ENCODE measurements at regions not wholly inside any gene's neighbourhood (a gene's known extent, or its start where the extent isn't known, plus 50 kb on each side); places are given as distances from the start of the nearest gene placed in this dataset.
"Not testable (repeated sequence)": the region's sequence is repeated elsewhere in the genome, so short reads cannot be mapped to it uniquely, and the experiment has no call there.

DNA sequence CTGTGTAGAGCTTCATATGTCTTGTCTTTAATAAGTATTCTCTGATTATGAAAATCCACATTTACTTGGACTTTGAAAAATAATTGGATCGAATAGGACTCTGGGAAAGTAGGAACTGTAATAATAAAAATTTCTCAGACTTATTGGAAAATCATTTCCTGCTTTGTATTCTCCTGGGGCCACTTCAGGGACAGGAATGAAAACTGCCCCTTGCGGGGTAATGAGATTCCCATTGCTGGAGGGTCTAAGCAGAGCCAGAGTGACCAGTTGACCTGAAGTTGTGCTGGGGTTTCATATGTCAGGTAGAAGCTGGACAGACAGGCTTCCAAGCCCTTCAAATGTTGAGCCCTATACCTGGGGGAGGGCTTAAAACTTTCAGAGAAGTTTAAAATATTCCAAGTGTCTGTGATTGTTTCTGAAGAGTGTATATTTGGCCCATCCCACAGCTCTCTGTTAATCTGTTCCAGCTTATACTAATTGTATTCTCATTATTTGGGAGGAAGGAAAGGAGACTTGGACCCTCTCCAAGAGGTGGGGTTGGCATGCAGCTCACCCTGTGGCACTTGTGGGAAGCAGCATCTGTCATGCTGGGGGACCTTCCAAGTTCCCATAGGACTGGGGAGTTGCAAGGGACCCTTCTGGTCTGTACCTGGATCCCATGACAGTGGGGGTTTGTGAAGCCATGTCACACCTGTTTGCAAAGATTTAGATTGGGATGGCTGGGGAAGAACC, 268.7 kb upstream of the ATP5MC3 start:
- H3K4me3 ChIP-seq, result no peak overlapping the region
- no peak overlapping the region for H3K27ac ChIP-seq

DNA sequence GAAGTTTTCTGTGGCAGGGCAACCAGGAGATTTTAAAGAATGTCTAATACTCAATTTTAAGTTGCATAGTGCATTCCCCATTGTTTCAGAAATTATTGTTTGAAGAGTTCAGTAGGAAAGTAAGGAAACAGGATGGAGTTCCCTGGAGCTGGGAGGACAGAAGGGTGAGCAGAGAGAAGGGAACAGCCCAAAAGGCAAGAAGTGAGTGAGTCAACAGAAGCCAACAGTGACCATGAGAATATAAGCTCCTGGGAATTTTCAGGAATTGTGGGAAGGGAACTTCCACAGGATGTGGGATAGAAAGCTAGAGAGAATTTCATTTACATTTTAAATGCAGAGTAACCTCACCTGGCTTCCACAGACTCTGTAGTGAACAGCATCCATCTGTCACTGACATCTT, 268.1 kb upstream of the ATP5MC3 start:
- H3K27ac ChIP-seq, result no peak overlapping the region
- H3K4me3 ChIP-seq, result no peak overlapping the region

DNA sequence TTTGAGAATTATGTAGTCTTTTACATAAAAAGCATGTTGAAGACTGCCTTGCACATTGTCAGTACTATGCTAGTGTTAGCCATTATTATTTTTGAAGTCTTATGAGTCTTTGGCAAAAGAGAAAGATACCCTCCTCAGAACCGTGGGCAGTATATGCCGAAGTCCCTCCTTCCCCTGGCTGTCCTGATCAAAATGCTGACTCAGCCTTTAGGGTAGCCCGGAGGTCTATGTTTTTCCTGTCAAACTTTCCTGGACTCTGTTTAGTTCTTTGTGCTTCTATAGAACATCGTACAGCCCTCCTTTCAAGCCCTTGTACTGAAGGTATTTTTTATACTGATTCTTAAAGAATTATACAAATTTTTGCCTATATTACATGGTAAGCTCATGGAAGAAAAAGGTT, 264.7 kb upstream of the ATP5MC3 start:
- Histone ChIP-seq H3K4me3 (no peak overlapping the region), H3K27ac (no peak overlapping the region)

DNA sequence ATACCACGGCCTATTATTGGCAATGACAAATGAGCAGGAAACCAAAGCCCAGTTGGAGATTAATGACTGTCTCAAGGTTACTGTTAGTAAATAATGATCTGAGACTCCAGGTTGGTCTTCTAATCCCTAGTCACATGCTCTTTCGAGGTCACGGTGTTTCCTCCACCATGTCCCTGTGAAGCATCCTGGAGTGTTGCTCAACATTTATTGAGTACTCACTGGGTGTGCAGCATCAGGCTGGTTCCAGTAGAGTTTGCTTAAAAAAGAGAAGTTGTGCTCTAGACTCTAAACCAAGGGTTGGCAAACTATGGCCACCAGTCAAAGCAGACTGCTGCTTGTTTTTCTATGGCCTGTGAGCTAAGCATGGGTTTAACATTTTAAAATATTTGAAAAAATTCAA, 263.8 kb upstream of the ATP5MC3 start:
- H3K4me3 ChIP-seq, result no peak overlapping the region
- H3K27ac ChIP-seq, result no peak overlapping the region

DNA sequence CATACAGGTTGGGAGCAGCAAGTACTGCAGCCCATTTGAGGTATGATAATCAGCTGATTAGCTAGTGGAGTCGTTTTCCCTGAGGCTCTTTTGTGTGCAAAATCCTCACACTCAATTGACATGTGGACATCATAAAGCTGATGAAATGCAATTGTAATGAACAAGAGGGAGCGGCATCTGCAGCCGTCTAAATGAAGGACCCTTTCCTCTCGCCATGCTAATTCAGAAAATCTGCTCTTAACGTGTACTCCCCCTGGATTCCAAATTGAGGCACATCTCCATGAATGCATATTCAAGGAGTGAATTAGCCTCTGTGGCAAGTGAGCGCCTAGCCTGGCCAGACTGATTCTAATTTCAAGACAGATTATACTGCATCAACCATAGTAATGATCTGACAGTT, 260.9 kb upstream of the ATP5MC3 start:
- no peak overlapping the region for H3K27ac ChIP-seq

DNA sequence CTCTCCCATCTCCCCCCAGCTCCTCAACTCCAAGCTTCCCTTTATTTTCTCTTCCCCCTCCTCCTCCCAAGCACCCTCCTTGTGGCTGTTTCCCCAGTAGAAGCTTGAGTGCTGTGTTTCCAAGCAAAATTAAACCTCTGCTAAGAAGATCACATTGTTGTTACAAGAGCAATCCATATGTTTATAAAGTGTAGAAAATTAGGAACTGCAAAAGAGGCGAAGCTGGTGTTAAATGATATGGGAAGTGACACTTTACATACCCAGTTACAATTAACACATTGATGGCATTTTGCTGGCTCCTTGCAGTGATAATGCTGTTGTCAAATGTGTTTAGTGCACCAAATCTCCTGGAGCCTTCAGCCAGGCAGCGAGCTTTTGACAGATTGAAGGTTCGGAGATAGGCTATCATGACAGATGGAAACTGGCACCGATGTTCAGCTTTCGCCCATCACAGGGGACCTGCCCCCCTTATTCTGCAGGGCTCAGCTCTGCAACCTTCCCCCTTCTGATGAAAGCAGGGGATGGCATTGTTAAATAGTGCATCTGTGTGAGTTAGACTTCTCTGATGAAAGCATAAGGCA, 259.8 kb upstream of the ATP5MC3 start:
- H3K4me3 ChIP-seq, result no peak overlapping the region
- no peak overlapping the region for H3K27ac ChIP-seq

More for the DNA sequence above, 260.9 kb upstream of the ATP5MC3 start:
- H3K4me3 ChIP-seq, result no peak overlapping the region

DNA sequence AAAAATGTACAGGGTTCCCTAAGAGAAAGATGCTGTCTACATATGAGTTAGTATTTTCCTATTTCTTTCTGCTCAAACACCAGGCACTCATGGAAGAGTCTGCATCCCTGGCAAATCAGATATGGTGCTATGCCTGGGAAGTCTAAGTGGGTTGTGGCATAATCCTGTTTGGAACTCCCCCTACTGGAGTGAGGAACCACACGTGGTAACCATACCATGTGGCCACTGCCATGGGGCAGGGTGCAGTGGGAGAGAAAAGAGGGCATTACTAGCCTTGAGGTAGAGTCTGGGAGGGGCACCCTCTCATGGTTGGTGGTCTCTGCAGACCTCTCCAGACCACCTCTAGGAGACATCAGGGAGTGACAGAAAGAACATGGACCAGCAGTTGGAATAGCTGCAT, 257.9 kb upstream of the ATP5MC3 start:
- no peak overlapping the region for H3K4me3 ChIP-seq
- no peak overlapping the region for H3K27ac ChIP-seq

DNA sequence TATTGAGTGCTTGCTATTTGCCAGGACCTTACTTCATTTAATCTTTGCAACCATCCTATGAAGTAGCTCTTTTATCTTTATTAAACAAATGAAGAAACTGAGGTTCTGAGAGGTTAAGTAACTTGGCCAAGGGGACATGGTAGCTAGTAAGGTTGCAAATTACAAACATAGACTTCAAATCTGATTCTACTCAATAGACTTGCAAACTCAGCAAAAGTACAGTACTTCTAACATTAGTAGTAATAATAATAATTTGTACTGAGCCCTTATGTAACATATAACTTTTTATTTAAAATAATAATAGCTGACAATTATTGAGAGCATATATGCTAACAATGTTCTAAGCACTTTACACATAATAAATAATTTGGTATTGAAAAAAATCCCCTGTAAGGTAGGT, 255.7 kb upstream of the ATP5MC3 start:
- Histone ChIP-seq H3K27ac (no peak overlapping the region), H3K4me3 (no peak overlapping the region)

DNA sequence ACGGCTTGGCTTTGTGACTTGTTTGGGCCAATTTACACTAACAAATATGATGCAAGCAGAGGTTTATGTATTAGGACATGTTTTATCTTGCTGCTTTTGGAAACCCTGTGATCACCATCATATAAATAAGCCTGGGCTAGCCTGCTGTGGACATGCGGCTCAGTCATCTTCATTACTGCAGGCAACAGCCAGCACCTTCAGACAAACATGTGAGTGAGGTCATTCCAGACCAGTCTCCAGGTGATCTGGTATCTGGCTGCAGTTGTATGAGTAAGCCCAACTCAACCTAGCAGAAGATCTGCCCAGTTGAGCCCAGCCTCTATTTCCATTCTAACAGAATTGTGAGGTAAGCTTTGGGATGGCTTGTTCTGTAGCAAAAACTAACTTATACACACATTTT, 254.6 kb upstream of the ATP5MC3 start:
- H3K27ac ChIP-seq, result no peak overlapping the region
- no peak overlapping the region for H3K4me3 ChIP-seq

DNA sequence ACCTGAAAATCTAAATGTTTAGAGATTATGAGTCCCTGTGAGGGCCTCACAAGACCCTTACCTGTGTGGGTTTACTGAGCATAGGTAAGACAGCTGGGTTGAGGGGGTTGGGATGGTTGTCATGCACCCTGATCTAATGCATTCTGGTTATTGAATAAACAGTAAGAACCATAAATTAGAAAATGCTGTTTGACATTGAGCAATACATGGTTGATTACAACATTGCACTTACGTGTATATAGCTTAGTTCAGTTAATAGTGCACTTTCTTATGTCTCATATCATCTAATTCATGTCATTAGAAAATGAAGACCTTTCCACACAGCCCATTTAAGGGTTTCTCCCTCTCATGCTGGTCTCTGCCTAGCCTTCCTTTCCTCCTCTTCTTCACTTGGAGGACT, 253.5 kb upstream of the ATP5MC3 start:
- no peak overlapping the region for H3K4me3 ChIP-seq
- no peak overlapping the region for H3K27ac ChIP-seq

DNA sequence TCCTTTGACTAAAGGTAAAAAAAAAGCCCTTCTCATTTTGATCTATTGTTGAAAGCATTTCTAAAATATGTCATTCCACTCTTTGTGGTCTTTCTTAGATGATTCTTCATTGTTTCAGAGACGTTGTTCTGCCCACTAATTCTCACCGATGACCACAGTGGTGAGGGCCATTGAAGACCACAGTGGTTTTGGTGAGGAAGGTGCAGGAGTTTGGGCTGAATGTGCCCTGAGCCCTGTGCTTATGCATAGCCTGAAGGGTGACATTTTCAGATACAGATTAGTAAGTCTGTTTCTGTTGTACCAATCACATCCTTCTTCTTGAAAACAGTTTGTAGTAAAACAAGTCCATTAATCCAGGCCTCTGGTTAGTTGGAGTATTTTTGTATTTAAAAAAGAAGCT, 251.3 kb upstream of the ATP5MC3 start:
- H3K4me3 ChIP-seq, result no peak overlapping the region
- H3K27ac ChIP-seq, result no peak overlapping the region

DNA sequence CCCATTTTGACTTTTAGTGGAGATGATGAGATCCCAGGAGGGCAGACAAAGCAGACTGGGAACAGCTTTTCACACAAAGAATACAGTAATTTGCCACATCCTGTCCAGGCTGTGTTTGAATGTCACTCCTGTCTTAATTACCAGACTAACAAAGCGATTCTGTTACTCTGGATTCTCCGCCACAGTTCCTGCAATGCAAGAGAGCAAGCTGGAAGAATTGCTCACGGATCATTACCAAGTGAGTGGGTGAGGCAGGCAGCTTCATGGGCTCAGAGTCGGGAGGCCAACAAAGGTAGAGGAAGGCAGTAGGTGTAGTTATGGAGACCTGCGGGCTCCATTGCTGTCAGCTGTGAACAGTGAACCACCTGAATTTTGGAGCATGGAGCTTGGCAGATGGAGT, 250.5 kb upstream of the ATP5MC3 start:
- Histone ChIP-seq H3K4me3 (no peak overlapping the region), H3K27ac (no peak overlapping the region)

DNA sequence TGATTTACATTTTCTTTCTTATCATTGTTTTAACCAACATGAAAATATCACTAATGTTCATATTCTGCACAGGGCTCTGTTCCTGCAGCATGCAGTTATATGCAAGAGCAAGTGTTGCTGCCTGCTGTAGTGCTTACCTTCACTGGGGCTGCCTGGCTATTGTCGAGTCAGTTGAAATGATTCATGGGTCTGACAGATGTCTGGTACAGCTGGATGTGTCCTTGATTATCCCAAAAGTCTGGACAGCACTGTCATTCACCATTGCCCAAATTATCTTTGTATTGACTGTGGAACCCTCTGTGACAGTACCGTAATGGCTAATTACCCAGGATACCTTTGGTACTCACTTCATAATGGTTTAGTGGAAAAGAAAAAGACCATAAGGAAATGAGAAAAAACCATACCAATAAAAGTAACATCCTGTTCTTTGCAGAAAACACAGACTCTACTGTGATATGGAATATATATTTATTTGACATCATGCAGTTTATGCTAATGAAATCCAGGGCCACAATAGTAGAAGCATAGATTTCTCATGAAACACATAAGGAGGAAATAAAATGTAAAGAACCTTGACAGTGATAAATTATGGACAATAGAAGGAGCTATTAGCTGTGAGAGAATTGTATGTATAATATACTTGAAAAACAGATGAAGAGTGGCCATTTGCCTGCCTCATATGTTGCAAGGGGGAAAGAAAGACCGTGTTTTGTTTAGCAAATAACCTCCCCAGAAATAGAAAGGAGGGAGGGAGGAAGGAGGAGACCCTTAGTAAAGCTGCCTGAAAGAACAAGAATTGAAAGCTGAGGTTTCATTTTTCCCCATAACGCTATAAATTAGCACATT, 249.8 kb upstream of the ATP5MC3 start:
- Histone ChIP-seq H3K27ac (no peak overlapping the region), H3K4me3 (no peak overlapping the region)

DNA sequence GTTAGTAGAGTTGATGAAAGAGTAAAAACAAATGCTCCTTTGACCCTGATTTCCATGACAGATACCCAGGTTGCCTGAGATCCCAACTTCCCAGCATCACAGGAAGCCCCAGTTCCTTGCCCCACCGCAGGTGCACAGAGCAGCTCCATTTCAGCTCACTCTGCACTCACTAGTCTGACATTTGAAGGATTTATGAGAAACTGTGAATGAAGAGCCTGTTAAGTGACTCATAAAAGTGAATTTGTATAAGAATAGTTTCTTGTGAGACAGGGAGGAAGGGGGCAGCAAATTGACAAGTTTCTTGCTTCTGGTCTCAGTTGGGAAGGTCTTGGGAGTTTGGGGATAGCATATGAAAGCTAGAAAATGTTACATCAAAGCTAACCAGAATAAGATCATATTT, 248.7 kb upstream of the ATP5MC3 start:
- H3K27ac ChIP-seq, result no peak overlapping the region

DNA sequence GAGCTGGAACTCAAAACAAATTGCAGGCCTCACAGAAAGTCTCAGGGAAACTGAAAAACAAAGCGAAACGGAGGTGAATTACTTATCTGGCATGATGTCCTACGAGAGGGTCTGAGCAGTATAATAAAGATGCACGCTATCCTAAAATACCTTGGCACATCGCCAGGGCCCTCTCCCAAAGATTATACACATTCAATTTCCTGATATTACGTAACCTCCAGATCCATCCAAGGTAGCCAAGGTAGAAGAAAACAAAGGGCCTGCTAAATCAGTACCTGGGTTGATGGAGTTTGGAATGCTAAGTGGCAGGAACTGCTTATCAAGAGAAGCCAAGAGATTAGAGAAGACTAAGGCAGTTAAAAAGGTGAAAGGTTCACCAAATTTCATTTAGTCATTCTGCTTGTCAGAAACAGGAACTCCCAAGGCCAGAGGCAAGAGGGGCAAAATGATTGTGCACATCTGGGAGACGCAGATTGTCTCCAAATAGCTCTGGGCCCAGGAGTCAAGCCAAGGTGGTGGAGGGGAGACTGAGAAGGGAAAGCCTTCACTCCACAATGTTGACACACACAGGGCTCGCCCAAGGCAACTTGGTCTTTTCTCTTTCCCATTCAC, 236.8 kb upstream of the ATP5MC3 start:
- H3K4me3 ChIP-seq, result no peak overlapping the region
- H3K27ac ChIP-seq, result no peak overlapping the region

More for the DNA sequence above, 248.7 kb upstream of the ATP5MC3 start:
- H3K4me3 ChIP-seq, result no peak overlapping the region

DNA sequence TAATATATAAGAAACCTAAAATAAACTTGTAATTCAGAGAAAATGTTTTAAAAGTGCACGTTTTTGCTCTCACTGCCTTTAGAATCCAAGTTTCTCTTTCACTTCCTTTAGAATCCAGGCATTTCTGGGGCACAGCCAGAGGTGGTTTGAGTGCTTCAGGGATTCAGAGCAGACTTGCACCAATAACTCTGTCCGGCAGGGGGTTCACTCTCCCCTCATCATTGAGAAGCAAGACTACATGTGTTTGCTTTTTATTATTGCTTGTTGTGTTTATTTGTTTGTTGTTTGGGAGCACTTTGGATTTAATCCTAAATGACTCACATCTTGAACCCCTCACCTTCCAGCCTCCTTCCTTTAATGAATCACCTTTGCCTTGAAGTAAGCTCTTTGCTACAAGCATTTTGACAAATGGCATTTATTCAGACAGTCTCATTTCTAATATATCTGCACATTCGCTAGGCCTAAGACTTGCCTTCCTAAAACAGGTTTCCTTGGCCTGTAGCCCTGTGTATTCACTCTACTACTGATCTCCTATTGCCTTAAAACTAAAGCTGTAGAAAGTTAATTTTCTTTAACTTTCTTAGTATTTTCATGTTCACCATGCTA, 233.5 kb upstream of the ATP5MC3 start:
- Histone ChIP-seq H3K27ac (peak overlapping the region in 2 of 21 experiments; percentile 26 to 33), H3K4me3 (no peak overlapping the region)

DNA sequence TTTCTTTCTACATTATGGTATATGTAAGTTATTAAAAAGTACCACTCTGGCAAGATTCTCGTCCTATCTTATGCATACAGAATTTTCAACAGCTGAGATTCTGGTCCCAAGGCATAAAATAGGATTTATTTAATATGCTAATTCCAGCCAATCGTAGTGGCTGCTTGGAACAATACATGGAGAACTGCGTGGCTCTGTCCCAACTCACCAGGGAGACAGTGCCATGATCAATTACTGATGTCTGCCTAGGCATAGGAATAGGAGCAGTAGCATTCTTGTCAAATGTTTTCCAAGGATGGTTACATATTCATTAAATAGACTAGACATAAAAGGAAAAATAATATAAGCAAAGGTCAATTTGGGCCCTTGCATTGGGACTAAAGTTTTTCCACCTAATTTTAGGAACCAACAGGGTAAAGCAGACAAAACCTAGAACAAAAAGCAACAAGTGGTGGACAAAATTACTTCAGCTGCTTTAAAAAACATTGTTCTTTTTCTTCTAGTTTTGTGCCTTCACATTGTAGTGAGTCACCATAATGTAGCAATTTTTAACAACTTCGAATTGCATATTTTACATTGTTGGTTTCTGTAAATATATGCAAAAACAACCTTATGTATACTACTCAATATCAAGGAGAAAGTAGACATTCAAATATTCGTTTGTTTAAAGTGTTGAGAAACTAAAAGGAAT, 232.8 kb upstream of the ATP5MC3 start:
- peak overlapping the region in 2 of 21 experiments; percentile 26 to 33 for H3K27ac ChIP-seq
- no peak overlapping the region for H3K4me3 ChIP-seq

DNA sequence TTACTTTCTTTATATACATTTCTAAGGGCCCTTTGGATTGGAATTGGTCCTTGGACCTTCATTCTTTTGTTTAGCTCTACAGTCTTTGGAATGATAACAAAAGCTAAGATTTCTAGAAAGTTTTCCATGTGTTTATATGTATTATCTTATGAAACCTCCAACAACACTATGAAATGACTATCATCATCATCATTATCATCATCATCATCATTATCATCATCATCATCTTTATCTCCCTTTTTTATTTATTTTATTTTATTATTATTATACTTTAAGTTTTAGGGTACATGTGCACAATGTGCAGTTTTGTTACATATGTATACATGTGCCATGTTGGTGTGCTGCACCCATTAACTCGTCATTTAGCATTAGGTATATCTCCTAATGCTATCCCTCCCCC, 229.4 kb upstream of the ATP5MC3 start:
- H3K27ac ChIP-seq, result not testable (repeated sequence)

DNA sequence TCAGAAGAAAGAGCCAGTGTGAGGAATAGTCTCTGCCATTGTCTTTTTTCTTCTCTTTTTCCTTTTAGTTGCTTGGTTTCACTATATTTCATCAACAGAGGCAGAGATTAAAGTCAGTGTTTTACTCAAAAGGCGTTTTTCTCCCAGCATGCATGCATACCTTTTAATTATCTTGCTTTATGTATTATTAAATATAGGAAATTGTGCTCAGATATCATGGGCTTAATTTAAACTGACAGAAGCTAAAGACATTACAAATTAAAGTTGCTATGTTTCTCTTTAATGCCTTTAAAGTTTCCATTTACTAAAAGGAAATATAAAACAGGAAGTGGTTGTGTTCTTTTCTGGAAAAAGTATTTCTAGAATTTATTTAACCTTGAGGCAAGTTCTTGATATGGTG, 223.3 kb upstream of the ATP5MC3 start:
- Histone ChIP-seq H3K27ac (no peak overlapping the region), H3K4me3 (no peak overlapping the region)

More for the DNA sequence above, 229.4 kb upstream of the ATP5MC3 start:
- not testable (repeated sequence) for H3K4me3 ChIP-seq
